Jurkat, Clone E6-1 (cell line): ENCODE measurements at regions not wholly inside any gene's neighbourhood (a gene's known extent, or its start where the extent isn't known, plus 50 kb on each side); places are given as distances from the start of the nearest gene placed in this dataset.

ENCODE experiments used
- DNase-seq: peaks from one replicate; pipeline ENCODE4 v3.0.0-alpha.2; 2011; ENCODE audit warnings: low read depth, low spot score
- H3K4me3 ChIP-seq: 2 replicates; pipeline ENCODE4 v1.5.1; 2011; ENCODE audit warnings: mild to moderate bottlenecking, low read length, control low read depth, moderate library complexity

DNA sequence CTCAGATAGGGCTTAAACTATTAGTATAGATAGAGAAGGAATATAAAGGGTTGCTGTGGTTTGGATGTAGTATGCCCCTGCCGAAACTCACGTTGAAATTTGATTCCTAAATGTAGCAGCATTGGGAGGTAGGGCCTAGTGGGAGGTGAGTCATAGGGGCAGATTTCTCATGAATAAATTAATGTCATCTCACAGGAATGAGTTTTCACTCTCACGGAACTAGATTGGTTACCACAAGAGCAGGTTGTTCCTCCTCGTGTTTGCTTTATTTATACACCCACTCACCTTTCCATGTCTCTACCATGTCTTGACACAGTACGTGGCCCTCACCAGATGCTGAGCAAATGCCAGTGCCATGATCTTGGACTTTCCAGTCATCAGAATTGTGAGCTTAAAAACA lies 218.2 kb downstream of the RBM43 start:
- DNase-seq: no peak

GRCh38 chr2:151042964-151043363 lies 218.7 kb downstream of the RBM43 start:
- no peak overlapping the region for H3K4me3 ChIP-seq
- DNase-seq: no peak

More for the DNA sequence above, 218.2 kb downstream of the RBM43 start:
- H3K4me3 ChIP-seq: no peak overlapping the region

GRCh38 chr2:151040039-151040438 lies 221.6 kb downstream of the RBM43 start:
- H3K4me3 ChIP-seq: no peak overlapping the region
- no peak for DNase-seq

DNA sequence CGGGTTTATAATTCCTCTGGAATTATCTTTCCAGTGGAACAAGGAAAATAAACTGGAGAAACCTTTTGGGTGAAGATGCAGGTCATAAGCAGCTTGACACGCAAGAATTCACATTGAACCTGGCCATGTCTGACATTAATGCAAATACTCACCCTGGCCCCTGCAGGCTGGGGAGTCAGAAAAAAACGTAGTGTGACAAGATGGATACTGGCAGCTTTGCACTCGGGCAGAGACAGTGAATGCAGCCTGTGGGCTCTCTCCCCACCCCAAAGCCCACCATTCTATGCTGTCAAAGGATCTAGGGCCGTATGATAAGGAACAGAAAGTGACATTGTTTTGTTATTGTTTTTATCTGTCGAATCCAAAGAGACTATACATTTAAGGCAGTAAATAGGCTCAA lies 223.1 kb downstream of the RBM43 start:
- no peak for DNase-seq
- no peak overlapping the region for H3K4me3 ChIP-seq

DNA sequence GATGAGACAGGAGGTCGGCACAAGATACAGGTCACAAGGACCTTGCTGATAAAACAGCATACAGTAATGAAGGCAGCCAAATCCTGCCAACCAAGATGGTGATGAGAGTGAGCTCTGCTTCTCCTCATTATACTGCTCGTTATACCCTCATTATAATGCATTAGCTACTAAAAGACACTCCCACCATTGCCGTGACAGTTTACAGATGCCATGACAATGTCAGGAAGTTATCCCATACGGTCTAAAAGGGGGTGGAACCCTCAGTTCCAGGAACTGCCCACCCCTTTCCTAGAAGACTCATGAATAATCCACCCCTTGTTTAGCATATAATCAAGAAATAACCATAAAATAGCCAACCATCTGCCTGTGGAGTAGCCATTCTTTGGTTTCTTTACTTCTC lies 224.2 kb downstream of the RBM43 start:
- no peak overlapping the region for H3K4me3 ChIP-seq
- DNase-seq: no peak

DNA sequence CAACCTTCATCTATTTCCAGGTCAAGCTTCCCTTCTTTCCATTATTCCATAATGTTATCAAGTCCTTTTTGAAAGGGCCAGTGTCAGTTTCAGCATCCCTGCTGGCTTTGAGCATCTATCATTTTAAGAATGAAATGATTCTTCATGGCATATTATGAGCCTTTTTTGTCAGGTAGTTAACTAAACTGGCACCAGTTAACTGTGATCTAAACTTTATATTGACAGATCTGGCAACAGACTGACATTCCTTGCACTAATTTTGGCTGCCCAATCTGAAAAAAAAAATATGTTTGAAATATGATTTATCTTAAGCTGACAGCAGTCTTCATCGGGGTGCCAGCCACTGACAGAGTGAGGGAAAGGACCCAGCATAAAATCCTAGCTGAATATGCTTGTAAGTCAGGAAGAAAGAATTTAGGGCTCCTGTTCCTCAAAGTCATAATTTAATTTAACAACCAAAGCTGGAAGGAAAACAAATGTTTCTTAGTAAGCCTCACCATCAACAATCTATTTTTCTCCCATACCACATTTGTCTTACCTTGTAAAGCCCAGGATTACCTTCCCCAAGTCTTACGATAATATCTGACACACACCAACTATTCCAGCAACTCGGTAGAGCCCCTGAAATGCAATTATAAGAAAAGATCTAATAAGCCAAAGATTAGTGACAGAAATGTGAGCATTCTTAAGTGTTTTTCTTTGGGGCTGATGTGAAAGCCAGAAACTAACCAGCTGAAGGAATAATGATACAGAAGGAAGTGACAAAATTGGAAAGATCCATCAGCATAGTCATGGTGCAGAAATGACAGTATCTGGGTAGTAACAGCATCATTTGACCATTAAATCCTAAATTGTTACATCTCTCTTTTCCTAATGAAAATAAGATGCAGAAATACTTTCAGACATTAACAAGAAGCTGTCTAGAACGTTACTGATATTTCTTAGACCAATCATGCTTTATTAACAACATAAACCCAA lies 228.1 kb downstream of the RBM43 start:
- DNase-seq: no peak
- no peak overlapping the region for H3K4me3 ChIP-seq

DNA sequence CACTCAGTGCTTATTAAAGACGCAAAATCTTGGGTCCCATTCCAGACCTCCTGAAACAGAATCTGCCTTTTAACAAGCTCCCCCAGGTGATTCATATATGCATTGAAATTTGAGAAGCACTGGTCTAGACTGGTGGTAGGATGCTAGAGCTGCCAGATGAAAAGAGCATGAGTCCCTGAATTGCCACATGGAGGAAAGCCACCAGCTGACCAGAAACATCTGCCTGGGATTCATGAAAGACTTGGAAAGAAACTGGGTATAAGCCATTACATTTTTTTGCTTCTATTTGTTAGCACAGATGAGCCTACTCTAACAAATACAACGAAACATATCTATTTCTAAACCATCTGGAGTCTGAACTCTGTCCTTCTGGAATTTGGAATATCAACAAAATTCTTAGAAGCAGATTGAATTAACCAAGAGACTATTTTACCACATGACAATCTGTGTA lies 228.9 kb downstream of the RBM43 start:
- DNase-seq: no peak
- no peak overlapping the region for H3K4me3 ChIP-seq

DNA sequence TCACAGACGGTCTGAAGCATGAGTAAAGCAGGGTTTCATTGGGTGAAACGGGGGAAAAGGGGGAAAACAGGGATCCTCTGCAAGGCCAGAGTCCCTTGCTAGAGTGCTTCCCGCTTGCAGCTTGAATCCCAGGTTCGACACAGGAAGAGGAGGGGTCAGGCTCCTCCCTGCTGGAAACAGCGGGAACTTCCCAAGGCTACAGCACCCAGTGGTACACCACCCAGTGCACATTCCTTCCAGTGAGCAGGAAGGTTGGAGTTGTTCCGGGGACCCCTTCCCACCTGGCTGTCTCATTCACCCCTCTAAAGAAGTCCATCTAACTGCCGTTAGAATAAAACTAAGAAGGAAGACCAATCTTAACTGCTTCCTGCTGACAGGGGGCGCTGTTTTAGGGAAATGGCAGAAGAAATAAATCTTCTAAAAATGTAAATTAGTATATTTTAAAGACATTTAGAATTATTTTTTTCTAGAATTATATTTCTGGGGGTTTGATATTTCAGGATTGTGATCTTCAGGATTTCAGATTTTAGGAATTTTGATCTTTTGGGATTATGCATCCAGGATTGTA lies 230.9 kb downstream of the RBM43 start:
- H3K4me3 ChIP-seq: no peak overlapping the region
- DNase-seq: no peak

- no peak for DNase-seq
- H3K4me3 ChIP-seq: no peak overlapping the region
These were observed 232.1 kb downstream of the RBM43 start for GRCh38 chr2:151029406-151030157.

DNA sequence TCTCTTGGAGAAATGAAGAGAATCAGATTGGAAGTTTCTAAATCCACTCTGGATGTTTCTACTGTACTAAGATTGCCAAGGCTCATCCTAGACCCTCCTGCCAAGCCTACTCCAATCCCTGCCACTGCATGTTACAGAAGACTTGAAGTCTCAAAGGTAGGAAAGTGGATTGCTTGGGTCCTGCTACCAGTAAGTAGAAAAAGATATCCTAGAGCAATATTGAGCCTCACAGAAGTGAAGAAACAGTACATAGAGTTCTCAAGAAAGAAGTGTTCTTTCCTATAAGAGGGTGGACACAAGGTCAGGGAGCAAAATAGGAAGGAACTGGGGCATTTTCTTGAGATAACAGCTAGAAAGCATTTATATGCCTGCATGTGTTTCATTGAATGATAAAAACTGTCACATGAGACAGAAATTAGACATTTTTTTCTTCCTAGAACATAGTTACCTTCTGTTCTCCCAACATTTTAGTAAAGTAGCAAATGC lies 232.9 kb downstream of the RBM43 start:
- DNase-seq: no peak
- H3K4me3 ChIP-seq: no peak overlapping the region

- no peak for DNase-seq
- H3K4me3 ChIP-seq: no peak overlapping the region
These were observed 234.5 kb downstream of the RBM43 start for GRCh38 chr2:151027151-151027550.

- H3K4me3 ChIP-seq: no peak overlapping the region
- DNase-seq: no peak
These were observed 235.8 kb downstream of the RBM43 start for GRCh38 chr2:151025816-151026215.

DNA sequence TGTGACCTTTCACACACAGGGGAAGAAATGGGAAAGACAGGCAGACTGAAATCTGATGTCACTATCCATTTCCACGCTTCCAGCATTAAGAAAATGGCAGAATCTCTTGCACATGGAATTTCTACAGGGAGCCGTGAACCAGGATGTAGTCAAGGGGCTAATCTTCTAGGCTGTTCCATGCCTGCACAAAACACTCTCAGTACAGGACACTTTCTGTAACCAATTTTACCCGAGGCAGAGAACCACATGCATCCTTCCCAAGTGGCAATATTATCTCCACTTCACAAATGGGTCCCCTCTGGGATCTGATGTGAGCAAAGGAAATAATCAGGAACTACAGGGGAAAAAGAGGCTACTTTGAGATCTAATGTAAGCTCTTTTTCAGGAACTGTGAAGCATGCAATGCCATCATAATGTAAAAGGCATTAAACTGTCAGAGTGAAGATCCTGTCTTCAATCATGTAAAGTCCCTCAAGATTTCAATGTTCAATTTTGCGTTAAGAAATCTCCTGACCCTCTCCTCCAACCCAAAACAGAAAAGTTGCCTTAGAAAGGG lies 236.9 kb downstream of the RBM43 start:
- no peak for DNase-seq
- H3K4me3 ChIP-seq: no peak overlapping the region

DNA sequence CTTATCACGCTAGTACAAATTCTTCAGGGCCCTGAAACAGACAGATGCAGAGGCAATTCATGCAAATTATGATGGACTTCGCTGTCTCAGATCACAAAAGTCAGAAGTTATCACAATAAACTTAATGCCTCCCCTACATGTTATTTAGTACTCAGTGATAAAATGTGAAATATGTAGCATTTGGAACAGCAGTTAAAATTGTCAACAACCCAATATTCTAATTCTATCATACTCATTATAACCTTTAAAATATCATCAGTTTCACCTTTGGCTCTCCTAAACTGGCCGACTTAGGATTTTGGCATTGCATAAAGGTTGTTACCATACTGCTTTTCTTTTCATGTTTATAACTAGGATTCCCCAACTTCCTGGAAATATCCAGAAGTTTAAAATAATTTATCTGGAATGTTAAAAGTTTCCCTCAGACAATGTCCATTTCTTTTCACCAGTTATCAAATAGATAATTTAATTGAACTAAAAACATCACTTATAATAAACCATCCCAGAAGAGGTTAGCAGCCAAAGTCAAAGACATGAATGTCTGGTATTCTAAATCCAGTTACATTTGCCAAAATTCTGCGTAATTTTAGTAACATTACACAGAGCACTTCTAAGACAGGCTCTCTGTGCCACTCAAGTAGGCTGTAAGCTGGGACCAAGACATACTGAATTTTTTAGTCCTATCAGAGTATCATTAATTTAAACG lies 239.8 kb downstream of the RBM43 start:
- no peak for DNase-seq
- no peak overlapping the region for H3K4me3 ChIP-seq

DNA sequence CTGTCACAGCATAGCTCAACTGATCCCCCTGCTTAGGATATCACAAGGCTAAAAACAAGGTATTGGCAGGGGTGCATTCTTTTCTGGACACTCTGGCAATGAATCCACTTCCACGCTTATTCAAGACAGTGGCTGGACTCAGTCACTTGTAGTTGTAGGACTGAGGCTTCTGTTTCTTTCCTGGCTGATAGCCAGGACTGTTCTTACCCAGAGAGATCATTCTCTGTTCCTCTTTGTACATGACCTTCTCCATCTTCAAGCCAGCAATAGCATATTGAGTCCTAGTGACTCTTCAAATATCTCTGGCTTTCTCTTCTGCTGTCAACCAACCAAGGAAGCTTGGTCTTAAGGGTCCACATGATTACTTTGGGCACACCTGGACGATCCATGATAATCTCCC lies 241.3 kb downstream of the RBM43 start:
- no peak overlapping the region for H3K4me3 ChIP-seq
- DNase-seq: no peak

DNA sequence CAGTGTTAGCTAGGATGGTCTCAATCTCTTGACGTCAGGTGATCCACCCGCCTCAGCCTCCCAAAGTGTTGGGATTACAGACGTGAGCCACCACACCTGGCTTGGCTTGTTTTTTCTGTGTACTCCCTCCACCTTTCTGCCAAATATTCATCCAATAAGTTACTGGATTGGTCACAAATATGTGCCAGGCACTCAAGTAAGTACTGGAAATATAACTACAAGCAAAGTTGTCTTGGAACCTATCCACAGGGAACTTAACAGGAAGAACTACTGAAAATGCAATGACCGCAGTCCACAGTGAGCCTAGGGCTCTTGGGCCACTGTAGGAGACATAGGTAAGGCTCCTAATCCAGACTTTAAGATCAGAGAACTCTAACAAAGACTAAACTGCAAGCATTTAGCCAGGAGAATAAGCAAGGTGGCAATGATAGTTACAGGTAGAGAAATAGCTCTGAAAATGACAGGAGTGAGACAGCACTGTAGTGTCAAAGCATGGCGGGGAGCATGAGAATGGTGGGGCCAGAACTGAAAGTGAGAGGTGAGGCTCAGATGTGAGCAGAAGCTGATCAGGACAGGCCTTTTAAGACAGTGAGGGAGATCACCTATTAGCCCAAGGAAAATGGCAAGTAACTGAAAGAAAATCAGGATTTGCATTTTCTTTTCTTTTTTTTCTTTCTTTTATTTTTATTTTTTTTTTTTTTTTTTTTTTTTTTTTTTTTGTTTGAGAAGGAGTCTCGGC lies 252.1 kb downstream of the RBM43 start:
- no peak overlapping the region for H3K4me3 ChIP-seq
- DNase-seq: no peak

DNA sequence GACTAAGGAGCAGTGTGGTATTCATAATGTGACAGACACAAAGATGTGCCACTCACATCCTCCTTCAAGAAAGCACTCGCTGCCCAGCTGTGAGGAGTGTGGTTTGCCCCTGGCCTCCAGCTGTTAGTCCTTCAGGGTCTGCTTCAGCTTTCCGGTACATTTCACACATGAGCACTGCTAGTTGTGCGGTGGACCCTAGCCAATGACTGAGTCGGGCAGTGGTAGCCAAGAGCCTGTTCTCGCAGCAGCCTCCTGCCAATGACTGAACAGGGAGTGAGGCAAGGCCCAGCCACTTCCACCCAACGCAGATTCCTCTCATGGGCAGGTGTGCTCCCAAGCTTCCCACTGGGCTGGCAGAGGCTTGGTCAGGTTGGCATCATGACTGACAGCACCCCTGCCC lies 254.3 kb downstream of the RBM43 start:
- H3K4me3 ChIP-seq: no peak overlapping the region
- DNase-seq: no peak

DNA sequence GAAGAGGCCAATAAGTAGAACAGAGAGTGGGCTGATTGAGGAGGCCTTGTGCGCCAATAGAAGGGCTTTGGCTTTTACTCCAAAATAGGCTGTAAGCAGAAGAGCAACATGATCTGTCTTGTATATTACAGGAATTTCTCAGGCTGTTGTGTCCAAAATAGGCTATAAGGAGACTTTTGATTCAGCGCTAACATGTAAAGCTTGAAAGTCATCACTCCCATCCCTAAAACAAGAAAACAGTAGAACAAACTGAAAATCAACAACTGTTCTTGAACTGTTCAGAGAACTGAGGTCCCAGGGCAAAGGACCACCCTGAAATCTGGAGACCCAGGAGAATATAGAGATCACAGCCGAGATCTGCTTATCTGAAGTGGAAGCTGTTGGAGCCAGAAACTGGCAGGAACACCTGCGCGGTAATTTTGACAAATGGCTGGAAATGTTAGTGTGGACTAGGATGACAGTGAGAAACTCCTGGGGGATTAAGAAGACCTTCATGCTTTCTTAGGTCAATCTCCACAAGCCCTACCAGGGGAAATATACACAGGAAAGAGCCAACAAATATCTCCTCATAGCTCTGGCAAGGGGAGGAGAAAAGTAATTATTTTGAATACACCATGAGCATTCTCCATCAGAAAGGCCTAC lies 258.6 kb downstream of the RBM43 start:
- no peak for DNase-seq
- no peak overlapping the region for H3K4me3 ChIP-seq
